Stimulated activated naive CD8-positive, alpha-beta T cell treated with anti-CD3 and anti-CD28 coated beads, Interleukin-15, Interleukin-2, amounts not matched to agents 100 U/mL and 50 U/mL, for 24 hours (primary cell): ENCODE measurements at regions not wholly inside any gene's neighbourhood (a gene's known extent, or its start where the extent isn't known, plus 50 kb on each side); places are given as distances from the start of the nearest gene placed in this dataset.

Source experiments
- ATAC-seq: fragments of 150-1000 bp; cut with Tn5 transposase; one replicate; pipeline ENCODE4 v1.10.0; 2021
- DNase-seq: peaks from one replicate; pipeline ENCODE4 v3.0.0; 2021

DNA sequence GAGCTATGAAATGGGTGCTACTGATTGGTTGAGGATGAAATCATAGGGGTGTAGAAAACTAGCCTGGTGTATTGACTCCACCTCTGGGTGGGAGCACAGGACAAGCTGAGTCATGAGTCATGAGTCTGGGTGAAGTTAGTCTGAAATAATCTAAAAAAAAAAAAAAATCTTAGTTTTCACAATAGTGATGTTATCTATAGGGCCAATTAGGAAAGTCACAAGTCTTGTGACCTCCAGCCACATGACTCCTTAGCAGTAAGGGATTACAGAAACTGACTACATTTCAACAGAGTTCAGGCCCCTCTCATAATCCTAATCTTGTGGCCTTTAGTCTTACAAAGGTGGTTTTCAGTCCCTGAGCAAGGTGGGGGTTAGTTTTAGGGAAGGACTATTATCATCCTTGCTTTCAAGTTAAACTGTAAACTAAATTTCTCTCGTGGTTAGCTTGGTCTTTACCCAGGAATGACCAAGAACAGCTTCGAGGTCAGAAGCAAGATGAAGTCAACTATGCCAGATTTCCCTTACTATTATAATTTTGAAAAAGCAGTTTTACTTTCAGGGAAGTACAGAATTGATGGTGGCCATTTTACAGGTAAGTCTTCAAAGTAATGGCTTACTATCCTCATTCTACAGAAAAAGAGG, 338.0 kb upstream of the GYPC start:
- ATAC-seq, result peak; percentile 36

DNA sequence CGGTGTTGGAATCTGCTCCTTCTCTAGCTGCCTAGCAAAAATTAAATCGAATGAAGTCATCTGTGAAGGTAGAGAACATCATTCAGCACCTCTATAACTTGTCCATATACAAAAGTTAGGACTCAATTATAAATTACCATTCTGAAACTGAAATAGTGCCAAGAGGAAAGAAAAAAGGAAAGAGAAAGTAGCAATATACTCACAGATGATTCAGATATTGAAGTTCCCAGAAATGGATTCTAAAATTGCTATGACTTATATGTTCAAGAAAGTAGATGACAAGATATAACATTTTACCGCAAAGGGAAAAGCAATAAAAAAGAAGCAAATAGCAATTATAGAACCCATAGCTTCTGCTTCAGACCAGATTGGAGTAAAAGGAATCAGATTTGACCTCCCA, 333.6 kb upstream of the GYPC start:
- ATAC-seq, result no peak
- DNase-seq, result no peak

More for the DNA sequence above, 338.0 kb upstream of the GYPC start:
- no peak for DNase-seq

DNA sequence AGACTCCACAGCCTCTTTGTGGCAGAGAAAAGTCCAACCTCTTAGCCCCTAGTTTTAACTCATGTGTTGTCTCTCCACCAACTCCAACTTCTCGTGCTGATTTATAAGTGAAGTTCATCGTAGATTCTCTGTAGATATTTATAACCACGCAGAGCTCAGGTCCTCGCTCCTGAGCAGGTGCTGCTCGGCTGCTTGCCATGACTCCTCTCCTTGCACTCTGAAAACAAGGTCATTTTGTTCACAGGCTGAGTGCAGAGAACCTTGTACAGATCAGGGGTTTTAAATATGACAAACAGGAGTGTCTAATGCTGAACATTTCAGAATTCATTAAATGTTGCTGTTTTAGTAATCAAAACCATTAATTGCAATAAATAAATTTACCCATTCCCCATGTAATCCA, 330.8 kb upstream of the GYPC start:
- DNase-seq (no peak), ATAC-seq (no peak)

DNA sequence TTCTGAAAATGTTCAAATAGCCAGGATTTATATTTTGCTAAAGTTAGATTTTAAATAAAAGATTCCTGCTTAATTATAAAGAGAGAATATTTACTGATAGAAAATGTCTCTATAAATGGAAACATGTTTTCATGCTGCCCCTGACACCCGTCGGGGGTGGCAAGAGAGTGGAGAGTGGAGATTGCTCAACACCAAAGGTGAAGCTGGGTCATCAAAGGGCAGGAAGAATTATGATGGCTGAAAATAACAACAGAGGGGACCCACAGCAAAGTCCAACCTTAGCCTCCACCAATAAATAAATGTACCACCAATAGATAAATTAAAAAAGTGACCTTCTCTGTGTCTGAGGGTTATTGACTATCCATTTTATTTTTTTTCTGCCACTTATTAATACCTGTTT, 326.8 kb upstream of the GYPC start:
- DNase-seq, result no peak
- no peak for ATAC-seq

DNA sequence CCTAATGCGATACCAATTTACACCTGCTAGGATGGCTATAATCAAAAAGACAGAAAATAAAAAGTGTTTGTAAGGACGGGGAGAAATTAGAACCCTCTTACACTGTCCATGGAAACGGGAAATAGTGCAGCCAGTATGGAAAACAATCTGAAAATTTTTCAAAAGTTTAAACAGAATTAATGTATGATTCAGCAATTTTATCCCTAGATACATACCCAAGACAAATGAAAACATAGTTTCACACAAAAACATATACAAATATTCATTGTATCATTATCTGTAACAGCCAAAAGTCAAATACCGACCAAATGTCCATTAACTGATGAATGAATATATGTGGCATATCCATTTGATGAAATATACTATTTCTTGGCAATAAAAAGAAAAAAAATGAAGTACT, 313.5 kb upstream of the GYPC start:
- DNase-seq (no peak), ATAC-seq (no peak)

DNA sequence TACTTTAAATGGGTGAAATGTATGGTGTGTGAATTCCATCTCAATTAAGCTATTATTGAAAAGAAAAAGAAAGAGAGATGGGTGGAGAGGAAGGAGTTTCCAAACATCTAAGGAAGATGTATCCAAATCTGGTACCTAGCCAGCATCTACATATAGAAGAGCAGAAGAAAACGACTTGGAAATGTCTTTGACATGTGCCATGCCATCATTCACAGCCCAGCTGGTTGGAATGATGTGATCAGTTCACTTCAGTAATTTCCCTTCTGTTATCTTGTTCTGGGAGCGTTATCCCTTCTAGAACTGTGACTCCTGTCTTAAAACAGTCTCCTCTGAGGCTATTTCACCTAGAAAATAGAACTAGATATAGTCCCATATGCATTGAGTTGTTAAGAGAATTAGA, 312.8 kb upstream of the GYPC start:
- ATAC-seq (no peak), DNase-seq (no peak)

DNA sequence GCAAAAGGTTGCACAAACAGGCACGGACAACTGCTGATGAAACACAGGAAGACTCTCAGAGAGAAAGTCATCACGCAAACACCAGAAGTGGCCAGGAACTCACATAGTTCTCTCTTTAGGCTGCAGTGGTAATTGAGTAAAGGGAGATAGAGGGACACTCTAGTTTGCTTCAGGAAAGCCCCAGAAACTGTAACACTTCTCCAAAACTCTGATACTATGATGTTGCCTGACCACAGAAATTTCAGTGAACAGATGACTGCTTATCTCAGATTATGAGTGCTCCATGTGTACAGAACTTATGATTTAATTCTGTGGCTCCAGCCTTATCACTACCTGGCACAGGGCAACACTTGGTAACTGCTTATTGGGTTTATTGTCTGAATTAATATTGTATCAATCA, 311.5 kb upstream of the GYPC start:
- no peak for DNase-seq
- peak; percentile 40 for ATAC-seq

DNA sequence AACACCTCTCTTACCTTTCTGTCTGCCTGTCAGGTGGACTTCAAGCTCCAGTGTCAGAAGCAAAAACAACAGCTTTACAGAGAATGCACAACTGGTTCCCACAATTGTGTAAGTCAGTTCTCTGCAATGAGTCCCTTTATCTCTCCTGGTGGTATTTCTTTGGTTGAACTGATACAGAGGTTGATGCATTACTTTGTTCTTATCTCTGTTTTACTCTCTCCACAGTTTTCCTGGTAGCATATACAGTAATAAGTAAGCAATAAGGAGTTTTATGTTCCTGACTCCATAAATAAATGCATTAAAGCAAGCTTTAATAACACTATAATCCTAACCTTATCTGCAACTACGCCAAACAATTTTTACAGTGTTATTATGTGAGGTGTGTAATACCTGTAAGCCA, 310.3 kb upstream of the GYPC start:
- no peak for ATAC-seq
- no peak for DNase-seq

DNA sequence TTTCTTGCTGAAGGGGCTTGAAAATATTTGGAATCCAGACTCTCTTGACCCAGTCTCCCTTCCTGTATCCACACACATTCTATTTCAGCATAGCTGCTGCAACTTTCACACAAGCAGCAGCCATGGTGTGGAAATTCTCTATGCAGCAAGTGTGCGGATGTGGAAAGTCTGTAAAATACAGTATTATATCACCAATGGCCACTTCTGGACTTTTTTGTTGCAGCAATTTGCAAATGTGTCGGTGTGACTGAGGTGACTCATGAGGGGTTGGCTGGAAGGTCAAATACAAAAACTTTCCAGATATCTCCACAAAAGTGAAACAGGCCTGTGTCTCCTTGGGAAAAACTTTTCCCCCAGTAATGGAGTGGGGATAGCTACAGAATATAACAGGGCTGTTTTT, 299.3 kb upstream of the GYPC start:
- DNase-seq (no peak), ATAC-seq (no peak)

DNA sequence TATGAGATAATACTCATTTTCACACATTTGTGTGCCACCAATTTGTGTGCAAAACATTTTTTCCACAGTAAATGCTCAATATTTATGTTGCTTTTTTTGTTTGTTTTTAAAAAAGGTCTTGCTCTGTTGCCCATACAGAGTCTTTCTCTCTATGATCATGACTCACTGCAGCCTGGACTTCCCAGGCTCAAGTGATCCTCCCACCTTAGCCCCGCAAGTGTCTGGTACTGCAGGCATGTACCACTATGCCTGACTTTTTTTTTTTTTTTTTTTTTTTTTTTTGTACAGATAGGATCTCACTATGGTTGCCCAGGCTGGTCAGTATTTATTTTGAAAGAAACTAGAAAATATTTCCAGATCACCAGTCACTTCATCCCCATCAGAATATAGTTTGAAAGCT, 297.8 kb upstream of the GYPC start:
- DNase-seq (no peak), ATAC-seq (no peak)

DNA sequence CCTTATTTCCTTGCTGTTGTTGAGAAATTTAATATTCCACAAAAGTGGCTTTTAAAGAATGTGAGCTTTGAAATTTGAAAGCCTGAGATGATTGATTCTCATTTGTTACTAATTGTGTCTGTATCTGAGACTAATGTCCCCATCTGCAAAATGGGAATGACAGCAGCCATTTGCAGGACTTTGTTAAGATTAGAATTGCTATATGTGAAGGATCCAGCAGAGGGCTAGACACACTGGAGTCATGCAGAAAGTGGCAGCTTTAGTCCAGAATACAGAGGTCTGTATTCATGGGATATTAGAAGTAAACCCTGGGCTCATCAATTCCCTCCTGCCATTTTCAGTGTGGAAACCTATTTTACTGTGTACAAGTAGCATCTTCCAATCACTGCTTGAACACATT, 296.5 kb upstream of the GYPC start:
- ATAC-seq (no peak), DNase-seq (no peak)

DNA sequence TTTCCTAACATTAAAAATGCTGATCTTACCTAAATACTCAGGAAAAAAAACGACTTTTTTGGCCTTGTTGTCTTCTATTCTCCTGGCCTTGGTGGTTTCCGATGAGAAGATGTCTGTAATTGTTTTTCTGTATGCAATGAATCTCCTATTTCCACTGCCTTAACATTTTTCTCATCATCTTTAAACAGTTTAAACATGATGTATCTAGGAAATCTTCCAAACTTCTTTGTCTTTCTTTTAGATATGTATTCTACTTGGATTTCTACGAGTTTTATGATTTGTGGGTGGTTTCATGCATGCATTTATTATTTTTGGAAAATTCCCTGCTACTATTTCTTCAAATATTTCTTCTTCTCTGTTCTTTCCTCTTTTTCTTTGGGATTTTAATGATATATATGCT, 288.6 kb upstream of the GYPC start:
- no peak for DNase-seq
- ATAC-seq, result no peak

DNA sequence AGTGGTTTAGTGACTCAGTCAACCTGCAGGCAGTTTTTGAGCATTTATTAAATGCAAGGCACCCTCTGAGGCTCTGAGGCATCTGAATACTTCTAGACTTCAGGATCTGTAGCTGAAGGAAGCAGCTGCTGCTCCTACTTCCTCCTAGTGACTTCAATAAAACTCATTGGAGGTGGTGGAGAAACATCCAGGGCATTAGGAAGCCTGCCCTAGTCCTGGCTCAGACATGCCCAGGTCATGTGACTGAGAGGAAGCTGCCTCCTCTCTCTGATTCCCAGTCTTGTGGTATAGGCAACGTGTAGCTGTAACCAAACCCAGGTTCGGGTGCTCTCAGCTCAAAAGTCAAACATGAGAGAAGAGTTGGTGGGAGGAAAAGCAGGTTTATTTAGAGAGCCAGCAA, 287.2 kb upstream of the GYPC start:
- no peak for DNase-seq
- no peak for ATAC-seq

DNA sequence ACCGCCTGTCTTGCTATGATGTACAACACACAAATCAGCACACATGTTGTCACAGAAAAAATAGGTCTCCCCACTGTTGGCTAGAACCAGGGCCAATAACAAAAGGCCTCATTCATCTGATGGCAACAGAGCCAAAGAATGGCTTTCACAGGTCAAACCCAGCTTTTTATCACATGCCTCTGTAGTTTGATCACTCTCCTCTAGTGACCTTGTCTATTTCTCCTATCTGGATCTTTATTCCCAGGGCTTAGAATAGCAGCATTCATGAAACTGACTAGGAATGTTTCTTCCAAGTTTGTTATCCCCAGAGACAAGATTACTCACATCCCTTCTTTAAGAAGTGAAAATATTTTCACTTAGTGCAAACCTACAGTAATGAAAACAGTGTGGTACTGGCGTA, 285.8 kb upstream of the GYPC start:
- DNase-seq, result no peak
- no peak for ATAC-seq

DNA sequence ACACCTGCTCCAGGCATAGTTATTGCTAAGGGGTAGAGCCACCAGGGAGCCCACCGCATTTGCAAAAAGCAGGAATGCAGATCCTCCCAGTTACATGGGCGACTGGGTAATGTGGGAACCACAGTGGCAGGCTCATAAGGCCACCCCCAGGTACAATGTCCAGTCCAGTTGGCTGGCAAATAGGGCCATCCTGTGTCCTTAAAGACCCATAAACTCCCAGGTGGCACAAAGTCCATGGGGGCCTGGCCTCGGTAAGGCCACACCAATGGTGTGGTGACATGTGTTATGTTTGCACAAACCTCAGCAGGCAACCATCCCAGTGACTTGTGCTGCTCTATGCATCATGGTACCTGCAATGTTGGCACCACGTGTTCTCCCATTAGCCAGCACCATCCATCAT, 283.6 kb upstream of the GYPC start:
- ATAC-seq, result no peak

DNA sequence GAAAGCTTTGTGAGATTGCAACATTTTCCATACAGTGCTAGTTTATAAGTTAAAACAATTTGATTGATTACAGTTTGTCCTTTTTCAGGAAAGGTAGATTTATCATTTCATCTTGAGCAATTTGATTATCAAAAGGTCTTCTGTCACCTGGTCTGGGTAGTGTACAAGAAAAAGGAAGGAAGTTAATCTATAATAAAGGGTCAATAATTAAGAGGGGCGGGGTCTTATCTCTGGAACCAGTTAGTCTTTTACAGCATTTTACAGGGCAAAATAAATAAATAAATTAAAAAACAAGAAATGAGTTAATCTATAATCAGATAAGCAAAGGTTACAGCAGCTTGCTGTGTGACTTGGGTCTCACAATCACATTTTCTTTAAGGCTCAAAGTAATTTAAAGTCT, 277.8 kb upstream of the GYPC start:
- no peak for ATAC-seq
- DNase-seq, result no peak

More for the DNA sequence above, 283.6 kb upstream of the GYPC start:
- no peak for DNase-seq

DNA sequence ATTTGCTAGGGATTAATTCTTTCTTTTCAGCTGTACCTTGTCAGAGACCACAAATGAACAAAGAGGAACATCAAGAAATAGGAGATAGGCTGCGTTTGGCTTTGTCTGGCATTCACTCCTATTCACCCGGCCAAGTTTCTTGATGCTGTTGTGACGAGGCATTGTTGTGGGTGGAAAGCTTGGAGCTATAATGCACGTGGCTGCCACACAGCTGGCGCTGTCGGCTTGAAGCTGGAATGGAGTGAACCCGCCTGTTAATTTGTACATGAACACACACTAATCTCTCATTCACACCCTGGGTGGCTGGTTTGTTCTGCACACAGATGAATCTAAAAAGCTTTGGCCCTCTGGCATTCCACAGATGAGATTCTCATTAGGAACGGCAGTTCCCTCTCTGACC, 274.9 kb upstream of the GYPC start:
- no peak for ATAC-seq
- no peak for DNase-seq

DNA sequence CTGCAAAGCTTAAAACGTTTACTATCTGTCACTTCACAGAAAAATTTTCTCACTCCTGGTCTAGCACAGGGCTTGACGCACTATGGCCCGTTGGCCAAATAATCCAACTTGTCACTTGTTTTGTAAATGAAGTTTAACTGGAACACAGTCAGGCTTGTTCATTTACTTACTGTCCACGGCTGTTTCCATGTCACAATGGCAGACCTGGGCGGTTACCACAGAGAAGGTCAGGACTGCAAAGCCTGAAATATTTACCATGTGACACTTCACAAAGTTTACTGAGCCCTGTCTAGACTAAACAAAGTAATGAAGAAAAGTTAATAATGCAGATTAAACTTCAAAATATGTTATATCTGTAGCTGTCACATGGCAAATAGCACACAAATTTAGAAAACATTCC, 273.0 kb upstream of the GYPC start:
- DNase-seq (no peak), ATAC-seq (no peak)

DNA sequence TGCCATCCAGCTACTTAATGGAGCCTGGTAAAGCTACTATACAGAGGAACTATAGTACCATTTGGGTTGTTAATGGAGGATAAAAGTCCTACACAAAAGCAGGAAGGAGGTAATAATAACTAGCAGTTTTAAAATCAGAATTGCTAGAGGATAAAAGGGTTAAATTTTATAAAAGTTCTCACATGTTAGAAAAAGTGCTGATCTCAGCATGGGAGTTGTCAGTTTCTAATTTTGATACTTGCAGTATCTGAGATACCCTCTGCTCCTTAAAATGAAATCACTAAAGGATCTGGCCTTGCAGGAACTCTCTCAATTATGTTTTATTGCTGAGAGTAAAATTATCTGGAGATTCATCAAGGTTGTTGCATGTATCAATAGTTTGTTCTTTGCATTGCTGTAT, 272.2 kb upstream of the GYPC start:
- DNase-seq (no peak), ATAC-seq (no peak)

DNA sequence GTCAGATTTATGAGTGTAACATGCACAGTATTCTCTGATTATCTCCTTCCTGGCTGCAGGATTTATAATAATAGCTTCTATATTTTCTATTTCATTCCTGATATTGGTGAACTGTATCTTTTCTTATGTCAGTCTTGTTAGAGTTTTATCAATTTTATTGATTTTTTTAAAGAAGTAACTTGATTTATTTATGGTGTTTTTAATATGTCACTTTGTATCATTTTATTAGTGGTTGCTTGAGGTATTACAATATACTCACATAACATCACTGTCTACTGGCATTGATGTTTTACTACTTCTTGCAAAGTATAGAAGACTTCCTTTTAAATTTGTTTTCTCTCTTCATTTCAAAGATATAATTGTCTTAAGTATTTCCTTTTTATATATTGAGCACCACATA, 270.5 kb upstream of the GYPC start:
- no peak for DNase-seq
- no peak for ATAC-seq

DNA sequence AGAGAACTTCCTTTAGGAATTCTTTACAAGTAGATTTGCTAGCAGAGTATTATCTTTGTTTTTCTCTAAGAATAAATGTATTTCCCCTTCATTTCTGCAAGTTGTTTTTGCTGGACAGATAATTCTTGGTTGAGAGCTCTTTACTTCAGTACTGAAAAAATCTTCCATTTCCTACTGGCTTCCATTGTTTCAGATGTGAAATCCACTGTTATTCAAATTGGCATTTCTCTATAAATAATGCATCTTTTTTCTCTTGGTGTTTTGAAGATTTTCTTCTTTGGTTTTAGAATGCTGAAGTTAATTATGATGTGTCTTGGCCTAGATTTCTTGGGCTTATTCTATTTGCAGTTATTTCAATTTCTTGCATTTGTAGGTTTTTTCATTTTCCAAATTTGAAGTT, 270.0 kb upstream of the GYPC start:
- ATAC-seq (no peak), DNase-seq (no peak)

DNA sequence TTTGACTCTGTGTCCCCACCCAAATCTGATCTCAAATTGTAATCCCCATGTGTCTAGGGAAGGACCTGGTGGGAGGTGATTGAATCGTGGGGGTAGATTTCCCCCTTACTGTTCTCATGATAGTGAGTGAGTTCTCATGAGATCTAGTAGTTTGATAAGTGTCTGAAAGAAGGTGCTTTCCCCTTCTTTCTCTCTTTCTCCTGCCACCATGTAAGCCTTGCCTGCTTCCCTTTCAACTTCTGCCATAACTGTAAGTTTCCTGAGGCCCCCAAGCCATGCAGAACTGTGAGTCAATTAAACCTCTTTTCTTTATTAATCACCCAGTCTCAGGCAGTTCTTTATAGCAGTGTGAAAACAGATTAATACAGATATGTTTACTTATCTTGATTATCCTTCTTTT, 266.5 kb upstream of the GYPC start:
- ATAC-seq (no peak), DNase-seq (no peak)

DNA sequence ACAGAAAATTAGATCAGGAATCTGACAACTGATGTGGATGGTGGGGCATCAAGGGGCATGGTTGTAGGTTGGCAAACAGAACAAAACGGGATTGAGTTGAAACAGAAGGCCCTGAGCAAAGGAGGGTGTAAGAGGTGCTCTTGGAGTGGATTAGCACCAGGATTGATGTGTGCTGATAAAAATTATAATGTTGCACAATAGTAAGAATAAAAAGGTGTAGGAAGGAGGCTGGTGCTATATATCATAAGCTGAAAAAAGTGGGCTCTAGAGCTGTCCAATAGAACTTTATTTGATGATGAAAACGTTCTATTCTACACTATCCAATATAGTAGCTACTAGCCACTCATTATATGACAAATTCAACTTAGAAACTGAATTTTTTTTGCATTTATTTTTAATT, 263.1 kb upstream of the GYPC start:
- ATAC-seq (no peak), DNase-seq (no peak)

DNA sequence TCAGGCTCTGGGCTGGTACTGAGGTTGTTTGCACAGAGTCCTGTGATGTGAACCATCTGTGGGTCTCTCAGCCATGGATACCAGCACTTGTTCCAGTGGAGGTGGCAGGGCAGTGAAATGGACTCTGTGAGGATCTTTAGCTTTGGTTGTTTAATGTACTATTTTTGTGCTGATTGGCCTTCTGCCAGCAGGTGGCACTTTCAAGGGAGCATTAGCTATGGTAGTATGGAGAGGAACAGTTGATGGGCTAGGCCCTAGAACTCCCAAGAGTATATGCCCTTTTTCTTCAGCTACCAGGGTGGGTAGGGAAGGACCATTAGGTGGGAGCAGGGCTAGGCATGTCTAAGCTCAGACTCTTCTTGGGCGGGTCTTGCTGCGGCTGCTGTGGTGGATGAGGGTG, 257.0 kb upstream of the GYPC start:
- no peak for ATAC-seq
- DNase-seq, result peak; percentile 20

DNA sequence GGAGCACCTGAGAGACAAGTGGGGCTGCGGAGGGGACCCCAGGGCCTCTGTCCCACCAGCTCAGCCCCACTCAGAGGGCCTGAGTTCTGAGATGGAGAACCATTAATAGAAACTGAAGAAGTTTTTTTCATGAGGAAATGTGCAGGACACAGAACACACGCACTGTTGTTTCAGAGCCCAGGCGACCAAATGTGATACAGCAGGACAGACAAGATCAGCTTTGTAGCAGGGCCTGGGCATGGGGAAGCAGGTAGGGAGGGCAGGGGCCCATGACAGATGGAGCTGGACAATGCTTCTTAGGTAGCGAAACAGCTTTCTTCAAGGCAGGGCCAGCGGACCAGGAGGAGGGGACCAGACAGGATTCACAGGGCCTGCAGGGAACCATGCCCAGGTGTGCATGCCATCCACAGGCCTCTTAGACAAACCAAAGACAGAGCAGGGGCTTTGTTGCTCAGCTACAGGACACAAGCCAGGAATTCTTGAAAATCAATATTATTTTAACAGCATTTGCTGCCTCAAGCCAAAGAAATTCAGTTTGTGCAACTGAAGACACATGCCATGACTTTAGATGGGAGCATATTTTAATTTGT, 252.8 kb upstream of the GYPC start:
- no peak for ATAC-seq
- no peak for DNase-seq
